ENCODE measurements at regions not wholly inside any gene's neighbourhood (a gene's known extent, or its start where the extent isn't known, plus 50 kb on each side); places are given as distances from the start of the nearest gene placed in this dataset.
"Not testable (repeated sequence)": the region's sequence is repeated elsewhere in the genome, so short reads cannot be mapped to it uniquely, and the experiment has no call there.

- TF ChIP-seq CTCF, EP300 (IDR thresholded peaks at IDR 0.05): not testable (repeated sequence)
Observed at GRCh38 chr7:150033711-150034110, 159.9 kb downstream of the ATP6V0E2 start.
